GM18505 (cell line): ENCODE measurements at regions not wholly inside any gene's neighbourhood (a gene's known extent, or its start where the extent isn't known, plus 50 kb on each side); places are given as distances from the start of the nearest gene placed in this dataset.

Experiments
- ATAC-seq: cut with Tn5 transposase; IDR thresholded peaks from one replicate; pipeline ENCODE4 v1.9.1; 2021; ENCODE audit not compliant: unreplicated experiment
- POLR2A ChIP-seq: IDR thresholded peaks from 4 replicates; pipeline ENCODE4 v1.6.1; 2011; ENCODE audit warnings: borderline replicate concordance; ENCODE audit not compliant: insufficient read depth, insufficient read length; ENCODE audit errors: extremely low read depth

DNA sequence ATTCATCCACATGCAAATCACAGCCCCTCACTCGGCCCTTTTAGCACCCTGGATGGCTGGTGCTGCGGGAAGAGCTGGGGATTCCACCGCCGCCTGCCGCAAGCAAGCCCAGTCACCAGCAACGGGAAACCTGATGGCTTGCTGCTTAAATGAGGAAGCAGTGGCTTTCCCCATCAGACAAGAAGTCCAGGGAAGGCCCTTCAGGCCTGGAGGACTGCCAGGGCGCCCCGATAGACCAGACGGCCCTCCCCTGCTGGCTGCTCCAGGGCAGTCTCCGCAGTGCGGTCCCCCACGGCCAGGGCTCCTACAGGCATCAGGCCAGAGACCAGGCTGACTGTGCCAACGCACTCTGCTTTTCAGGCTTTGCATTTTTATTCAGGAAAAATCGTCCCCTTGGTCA is 439.1 kb downstream of the EIPR1 start:
- ATAC-seq: no peak
- TF ChIP-seq POLR2A: no peak

DNA sequence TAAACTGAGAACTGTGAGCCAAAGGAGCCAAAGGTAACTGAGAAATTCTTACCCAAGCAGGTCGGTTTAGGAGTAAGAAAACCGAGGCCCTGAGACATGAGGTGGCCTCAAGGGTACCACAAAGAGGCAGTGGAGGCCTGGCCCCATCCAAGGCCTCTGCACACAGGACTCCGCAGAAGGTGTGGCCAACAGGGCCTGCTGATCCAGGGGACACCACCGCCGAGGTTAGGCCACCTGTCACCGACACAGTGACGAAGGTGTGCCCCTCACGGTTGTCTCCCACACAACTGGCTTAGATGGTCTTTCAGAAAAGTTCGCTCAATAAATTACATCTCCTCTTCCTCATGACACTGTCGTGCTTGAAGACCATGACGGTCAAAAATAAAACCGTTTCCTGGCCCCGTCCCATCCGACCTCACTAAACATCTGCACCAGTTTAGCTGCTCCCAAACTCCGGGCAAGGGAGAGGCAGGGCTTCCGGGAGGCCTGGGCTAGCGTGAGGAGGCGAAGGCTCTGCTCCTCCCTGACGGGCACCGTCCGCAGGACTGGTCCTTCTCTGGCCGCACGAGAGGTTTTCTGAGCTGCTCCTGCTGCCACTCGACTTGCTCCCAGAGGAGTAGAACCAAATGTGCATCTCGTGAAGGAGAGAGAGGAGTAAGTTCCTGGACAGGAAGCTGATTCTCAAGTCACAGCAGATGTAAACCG is 442.0 kb downstream of the EIPR1 start:
- no peak for ATAC-seq
- TF ChIP-seq POLR2A: no peak

DNA sequence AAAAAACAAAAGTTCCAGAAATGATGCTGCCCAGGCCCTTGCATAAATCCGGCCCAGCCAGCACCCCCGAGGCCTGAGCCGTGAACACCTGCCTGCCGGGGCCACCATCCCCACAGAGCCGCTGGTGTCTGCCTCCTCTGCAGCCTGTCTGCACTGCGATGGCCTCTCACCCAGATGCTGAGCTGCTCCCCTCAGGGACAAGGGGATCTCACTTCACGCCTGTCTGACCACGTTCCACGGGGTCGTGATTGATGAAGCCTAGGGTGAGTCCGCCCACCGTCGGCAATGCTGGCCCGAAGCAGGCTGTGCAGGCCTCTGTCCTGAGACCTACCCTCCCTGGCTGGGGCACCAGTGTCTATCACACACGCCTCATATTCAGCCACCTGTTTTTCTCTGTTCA is 444.2 kb downstream of the EIPR1 start:
- ATAC-seq: no peak
- TF ChIP-seq POLR2A: no peak

DNA sequence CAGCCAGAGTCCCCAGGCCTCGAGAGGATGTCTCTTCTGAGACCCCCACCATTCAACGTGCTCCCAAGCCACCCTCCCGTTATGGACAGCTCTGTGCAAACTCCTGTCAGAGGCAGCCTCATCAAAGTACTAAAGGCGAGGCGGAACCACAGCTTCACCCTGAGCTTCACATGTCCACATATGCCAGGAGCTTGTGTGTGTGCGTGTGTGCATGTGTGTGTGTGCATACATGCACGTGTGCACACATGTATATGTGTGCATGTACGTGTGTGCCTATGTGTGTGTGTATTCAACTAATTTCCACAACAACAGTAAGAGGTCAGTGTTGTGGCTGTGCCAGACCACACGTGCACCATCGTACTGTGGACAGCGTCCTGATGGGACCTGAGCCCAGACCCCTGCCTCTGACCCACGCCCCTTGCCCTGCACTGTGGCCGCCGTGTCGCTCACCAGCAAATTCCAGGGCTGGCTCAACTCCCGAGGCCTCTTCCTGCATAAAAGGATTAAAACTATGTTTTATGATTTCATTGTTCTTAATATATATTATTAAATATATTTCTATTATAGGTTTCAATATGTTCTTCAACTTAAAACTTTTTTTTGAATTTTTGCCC is 444.8 kb downstream of the EIPR1 start:
- TF ChIP-seq POLR2A: no peak
- ATAC-seq: no peak

DNA sequence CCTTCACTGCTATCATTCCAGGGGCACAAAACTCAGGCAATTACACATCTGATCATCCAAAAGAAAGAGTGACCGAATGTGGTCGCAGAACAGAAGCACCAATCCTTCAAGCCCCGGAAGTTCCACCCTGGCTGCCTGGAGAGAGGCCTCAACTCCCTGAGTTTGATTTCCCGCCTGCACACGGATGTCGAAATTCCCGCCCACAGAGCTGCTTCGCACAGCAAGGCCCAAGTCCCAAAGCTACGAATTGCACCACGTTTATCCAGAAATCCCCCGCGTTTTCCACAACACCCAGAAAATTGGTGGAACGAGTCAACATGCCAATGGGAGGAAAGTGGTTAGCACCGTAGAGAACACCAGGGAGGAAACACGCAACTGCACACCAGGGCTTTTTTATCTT is 445.4 kb downstream of the EIPR1 start:
- ATAC-seq: no peak
- no peak for TF ChIP-seq POLR2A

DNA sequence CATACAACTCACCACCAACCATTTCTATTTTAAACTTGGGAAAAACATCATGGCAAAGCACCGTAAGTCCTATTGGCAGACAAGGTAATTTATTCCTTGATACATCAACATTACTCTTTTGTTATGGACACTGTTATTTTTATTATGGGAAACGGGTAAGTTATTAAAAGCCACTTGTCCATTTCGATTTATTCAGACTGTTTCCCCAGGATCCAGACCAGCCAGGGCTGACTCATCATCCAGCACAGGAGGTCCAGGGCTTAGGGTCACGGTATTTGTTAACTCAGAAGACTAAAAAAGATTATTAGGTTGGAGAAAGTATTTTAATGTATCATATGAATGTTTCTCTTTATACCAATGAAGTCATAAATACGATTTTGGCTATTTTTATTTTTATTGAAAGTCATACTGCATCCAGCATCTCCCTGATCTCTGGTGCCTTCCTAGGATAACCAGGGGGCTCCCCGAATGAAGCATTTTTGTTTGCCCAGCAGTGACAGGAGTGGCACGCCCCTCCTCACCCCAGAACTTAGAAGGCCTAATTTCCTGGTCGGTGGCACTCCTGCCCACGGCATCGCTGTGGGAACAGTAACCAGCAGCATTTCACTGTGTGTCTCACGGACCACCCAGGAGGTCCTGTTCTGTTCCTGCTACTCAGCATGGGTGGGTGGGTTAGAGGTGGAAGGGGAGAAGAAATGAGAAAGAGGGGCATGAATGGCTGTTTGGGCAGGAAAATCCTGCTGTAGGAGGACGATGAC is 446.1 kb downstream of the EIPR1 start:
- ATAC-seq: no peak
- no peak for TF ChIP-seq POLR2A

DNA sequence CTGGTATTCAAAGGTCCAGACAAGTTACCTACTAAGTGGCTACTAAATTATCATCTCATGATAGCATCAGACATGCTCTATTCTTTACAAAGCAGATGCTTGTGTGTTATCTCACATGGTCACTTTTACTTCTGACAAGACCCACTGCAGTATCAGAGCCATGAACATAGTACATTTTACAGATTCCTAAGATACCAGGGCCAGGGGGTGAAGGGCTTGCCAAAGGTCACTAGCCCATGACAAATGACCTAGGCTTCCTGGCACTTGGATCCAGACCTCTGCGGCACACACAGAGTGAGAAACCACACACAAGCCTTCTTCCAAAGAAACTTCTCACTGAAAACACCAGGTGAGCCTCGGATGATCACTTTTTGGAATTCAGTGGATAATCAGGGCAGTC is 446.8 kb downstream of the EIPR1 start:
- no peak for ATAC-seq
- TF ChIP-seq POLR2A: no peak

DNA sequence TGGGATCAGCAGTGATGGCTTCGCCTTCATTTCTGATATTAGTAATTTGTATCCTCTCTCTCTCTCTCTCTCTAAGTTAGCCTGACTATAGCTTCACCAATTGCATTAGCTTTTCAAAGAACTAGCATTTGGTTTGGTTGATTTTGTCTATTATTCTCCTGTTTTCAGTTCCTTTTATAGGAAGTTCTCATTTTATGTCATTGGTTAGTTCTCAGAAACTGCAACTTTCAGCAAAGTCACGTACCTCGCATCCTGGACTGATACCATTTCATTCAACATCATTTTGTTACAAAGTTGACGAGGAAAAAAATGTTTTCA is 450.8 kb downstream of the EIPR1 start:
- ATAC-seq: peak; percentile 56
- TF ChIP-seq POLR2A: no peak

DNA sequence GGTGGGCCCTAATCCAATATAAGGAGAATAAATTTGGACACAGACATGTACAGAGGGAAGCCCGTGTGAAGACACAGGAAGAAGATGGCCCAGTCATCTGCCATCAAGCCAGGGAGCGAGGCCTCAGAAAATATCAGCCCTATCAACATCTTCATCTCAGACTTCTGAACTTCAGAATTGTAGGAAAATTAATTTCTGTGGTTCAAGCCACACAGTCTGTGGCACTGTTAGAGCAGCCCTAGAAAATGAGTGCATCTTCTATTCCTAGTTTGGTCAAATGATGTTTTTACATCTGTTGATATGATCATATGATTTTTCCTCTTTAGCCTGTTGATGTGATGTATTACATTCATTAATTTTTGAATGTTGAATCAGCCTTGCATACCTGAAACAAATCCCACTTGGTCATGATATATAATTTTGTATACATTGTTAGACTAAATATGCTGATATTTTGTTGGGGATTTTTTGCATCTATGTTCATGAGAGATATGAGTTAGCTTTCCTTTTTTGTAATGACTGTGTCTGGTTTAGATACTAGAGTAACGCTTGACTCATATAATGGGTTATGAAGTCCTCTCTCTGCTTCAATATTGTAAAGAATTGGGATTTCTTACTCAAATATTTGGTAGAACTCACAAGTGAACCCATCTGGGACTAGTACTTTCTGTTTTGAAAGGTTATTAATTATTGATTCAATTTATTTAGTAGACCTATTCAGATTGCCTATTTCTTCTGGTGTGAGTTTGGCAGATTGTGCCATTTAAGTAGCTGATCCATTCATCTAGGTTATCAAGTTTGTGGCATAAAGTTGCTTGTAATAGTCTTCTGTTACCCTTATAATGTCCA is 451.4 kb downstream of the EIPR1 start:
- no peak for TF ChIP-seq POLR2A
- peak; percentile 82 for ATAC-seq

DNA sequence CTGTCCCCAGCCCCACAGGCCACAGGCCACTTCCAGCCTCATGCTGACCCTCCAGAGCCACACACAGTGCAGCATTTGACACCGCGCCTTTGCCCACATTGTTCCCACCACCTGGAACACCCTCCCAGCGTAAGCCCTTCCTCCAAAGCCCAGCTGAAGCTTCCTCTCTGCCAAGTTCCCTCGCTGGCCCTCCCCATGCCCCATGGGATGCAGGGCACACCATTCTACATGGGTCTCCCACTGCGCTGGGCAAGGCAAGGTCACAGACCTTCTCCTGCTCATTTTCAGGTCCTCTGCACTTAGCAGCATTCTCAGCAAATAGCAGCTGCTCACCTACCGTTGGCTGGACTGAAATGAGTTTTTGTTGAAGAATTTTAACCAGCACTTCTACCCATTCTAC is 455.5 kb downstream of the EIPR1 start:
- ATAC-seq: no peak
- no peak for TF ChIP-seq POLR2A

DNA sequence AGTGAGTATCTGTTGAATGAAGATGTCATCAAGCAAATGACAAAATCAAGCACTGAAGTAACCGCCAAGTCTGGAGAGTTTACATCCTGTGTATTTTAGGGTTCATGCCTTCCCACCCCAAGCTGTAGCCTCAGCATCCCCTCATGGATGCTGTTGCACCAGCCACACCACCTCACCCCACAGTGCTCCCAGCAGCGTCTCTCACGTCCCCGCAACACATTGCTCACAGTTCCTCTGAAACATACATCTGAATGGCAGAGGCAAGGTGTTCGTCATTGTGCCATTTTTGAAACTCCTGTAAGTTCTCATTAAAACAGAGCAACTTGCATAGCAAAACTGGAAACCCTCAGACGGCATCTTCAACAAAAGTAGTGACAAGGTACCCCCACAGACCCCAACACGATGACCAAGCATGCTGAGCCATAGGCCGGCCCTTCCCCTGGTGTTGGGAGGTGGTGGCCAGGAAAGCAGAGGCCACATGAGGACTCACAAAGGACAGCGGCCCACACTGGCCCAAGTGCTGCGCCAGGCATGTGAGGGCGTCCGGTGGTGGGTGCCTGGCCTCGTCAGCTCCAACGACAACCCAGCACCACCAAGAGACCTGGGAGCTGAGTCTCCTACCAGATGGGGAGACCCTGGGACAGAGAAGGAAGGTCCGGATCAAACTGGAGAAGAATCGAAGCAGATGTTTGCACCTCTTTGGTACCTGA is 456.5 kb downstream of the EIPR1 start:
- TF ChIP-seq POLR2A: no peak
- ATAC-seq: no peak

DNA sequence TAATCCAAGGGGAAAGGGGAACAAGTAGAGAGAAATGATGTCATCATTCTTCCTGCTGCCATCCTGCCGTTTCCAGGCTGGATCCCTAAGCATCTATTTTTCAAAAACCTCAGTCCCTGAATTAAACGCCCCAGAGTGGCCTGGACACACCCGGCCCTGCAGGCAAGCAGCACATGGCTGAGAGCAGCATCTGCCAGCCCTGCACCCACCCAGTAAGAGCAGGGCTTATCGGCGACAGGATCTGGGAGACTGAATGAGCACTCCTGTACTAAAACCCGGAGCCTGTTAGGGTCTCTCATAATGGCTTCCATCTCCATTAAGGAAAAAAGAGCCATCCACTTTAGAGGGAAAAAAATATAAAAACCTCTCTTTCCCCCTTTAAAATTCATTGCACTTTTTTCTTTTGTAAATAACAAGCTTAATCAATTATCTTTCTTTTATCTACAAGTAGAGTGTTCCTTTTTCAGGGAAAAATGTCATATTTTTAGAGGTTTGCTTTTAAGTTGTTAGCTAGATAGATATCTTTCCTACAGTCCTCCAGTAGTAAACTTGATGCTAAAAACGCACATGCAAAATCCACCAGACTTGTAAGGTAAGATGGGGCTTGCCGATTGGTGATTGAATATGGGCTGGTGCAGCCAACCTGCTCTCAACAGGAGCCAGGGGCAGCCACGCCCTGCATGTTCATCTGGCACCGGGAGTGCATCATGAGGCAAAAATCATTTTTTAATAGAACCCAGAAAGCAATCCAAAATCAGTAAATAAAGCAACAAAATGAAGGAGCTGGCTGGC is 457.8 kb downstream of the EIPR1 start:
- ATAC-seq: no peak
- no peak for TF ChIP-seq POLR2A
